Progenitor cell of endocrine pancreas (in vitro differentiated cells): ENCODE measurements at regions not wholly inside any gene's neighbourhood (a gene's known extent, or its start where the extent isn't known, plus 50 kb on each side); places are given as distances from the start of the nearest gene placed in this dataset.
"Not testable (repeated sequence)": the region's sequence is repeated elsewhere in the genome, so short reads cannot be mapped to it uniquely, and the experiment has no call there.

ENCODE experiments used
- DNase-seq: peaks from one replicate; pipeline ENCODE4 v3.0.0; 2021; ENCODE audit warnings: low spot score; ENCODE audit not compliant: unreplicated experiment
- H3K27ac Mint-ChIP-seq: 2 replicates; pipeline ENCODE4 v1.8.0; 2021; ENCODE audit warnings: mild to moderate bottlenecking, moderate library complexity, mixed read lengths
- H3K27me3 Mint-ChIP-seq: 2 replicates; pipeline ENCODE4 v1.8.0; 2021; ENCODE audit warnings: mixed read lengths
- H3K36me3 Mint-ChIP-seq: 2 replicates; pipeline ENCODE4 v1.8.0; 2022; ENCODE audit warnings: mixed read lengths; ENCODE audit not compliant: insufficient read depth
- H3K4me1 Mint-ChIP-seq: 2 replicates; pipeline ENCODE4 v1.8.0; 2021; ENCODE audit warnings: low read depth, mixed read lengths
- H3K4me3 Mint-ChIP-seq: 2 replicates; pipeline ENCODE4 v1.8.0; 2021; ENCODE audit warnings: low read depth, mild to moderate bottlenecking, moderate library complexity, mixed read lengths
- H3K9me3 Mint-ChIP-seq: 2 replicates; pipeline ENCODE4 v1.8.0; 2021; ENCODE audit warnings: low read depth, mixed read lengths

DNA sequence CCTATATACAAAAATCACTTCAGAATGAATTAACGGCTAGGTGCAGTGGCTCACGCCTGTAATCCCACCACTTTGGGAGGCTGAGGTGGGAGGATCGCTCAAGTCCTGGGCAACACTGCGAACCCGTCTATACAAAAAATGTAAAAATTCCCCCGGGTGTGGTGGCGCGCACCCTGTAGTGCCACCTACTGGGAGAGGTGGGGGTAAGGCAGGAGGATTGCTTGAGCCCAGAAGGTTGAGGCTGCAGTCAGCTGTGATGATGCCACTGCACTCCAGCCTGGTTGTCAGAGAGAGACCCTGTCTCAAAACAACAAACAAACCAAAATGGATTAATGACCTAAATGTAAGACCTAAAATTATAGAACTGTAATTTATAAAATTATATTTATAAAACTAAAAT is 236.2 kb downstream of the SPATA31A6 start:
- not testable (repeated sequence) for H3K27me3 Mint-ChIP-seq, H3K27ac Mint-ChIP-seq, H3K4me1 Mint-ChIP-seq, DNase-seq, H3K36me3 Mint-ChIP-seq, H3K9me3 Mint-ChIP-seq, H3K4me3 Mint-ChIP-seq

DNA sequence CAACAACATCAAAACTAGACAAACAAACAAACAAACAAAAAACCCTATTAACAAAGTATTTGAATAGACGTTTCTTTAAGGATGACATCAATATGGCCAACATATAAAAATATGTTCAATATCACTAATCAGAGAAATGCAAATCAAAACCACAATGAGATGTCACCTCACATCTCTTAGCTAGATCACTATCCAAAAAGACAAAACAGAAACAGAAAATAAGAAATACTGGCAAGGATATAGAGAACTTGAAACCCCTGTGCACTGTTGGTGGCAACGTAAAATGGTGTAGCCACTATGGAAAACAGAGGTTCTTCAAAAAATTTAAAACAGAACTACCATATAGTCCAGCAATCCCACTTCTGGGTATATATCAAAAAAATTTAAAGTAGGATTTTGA is 236.9 kb downstream of the SPATA31A6 start:
- H3K27ac Mint-ChIP-seq, H3K27me3 Mint-ChIP-seq, H3K4me3 Mint-ChIP-seq, H3K36me3 Mint-ChIP-seq, H3K4me1 Mint-ChIP-seq, DNase-seq, H3K9me3 Mint-ChIP-seq: not testable (repeated sequence)

DNA sequence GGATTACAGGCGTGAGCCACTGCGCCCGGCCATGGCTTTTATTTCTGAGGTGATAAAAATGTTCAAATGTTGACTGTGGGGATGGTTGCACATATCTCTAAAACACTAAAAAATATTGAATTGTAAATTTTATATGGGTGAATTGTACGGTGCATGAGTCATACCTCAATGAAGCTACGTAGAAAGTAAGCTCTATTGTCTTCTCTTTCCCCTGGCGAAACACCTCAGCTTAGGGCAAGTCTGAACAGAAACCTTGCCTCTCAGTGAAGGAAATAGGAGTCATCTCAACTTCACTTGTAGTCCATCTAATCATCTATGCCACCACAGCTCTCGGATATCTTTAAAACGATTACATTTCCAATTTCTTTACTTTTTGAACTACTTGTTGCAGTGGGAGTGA is 238.2 kb downstream of the SPATA31A6 start:
- not testable (repeated sequence) for H3K4me1 Mint-ChIP-seq, H3K27me3 Mint-ChIP-seq, H3K27ac Mint-ChIP-seq, H3K36me3 Mint-ChIP-seq, DNase-seq, H3K4me3 Mint-ChIP-seq, H3K9me3 Mint-ChIP-seq

DNA sequence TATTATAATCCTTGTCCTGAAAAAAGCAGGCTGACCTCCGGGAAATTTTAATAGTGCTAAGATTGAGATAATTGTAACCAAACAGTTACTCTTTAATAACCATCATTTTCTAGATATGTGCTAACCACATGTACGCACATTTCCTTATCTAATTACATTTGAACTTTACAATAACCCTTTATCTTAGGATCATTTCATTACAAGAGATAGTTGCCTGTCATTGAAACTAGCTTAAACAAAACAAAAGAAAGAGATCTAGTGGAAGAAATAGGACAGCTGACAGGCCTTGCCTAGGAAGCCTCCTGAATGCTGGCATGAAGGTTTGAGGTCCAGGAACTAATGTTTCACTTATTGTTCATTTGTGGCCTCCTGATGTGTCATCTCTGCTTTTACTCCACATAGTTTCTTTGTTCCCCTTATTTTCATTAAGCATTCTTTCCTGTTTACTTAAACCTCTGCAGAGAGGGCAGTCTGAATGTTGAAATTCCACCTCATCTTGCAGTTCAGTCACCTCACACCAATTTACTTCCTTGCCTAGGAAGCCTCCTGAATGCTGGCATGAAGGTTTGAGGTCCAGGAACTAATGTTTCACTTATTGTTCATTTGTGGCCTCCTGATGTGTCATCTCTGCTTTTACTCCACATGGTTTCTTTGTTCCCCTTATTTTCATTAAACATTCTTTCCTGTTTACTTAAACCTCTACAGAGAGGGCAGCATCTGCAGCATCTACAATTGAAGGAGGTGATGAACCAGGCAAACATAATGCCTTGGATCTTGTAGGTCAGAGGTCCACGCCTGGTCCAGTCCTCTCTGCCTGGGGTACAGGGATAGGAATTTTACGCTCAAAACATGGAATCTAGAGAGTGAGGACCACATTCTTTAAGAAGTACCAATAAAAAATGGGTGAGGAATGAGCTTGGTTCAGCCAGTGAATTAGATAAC is 247.5 kb downstream of the SPATA31A6 start:
- not testable (repeated sequence) for H3K27ac Mint-ChIP-seq, DNase-seq, H3K27me3 Mint-ChIP-seq, H3K4me1 Mint-ChIP-seq, H3K4me3 Mint-ChIP-seq, H3K9me3 Mint-ChIP-seq, H3K36me3 Mint-ChIP-seq

DNA sequence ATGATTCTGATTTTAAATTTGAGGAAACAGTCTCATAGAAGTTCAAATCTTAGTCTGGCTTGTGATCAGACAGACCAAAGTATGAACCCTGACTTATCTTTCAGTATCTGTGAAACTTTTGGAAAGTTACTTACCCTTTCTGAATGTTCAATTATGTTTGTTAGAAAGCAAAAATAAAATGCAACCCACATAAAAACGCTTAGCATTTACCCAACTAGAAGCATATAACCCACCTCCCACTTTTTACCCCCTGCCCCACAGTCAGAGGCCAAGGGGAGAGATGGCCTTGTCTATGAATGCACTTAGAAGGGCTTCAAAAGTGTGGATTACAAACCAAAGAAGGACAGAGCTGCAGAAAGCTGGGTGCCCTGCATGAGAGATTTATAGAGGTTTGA is 248.2 kb downstream of the SPATA31A6 start:
- H3K27me3 Mint-ChIP-seq, H3K36me3 Mint-ChIP-seq, H3K4me3 Mint-ChIP-seq: not testable (repeated sequence)

DNA sequence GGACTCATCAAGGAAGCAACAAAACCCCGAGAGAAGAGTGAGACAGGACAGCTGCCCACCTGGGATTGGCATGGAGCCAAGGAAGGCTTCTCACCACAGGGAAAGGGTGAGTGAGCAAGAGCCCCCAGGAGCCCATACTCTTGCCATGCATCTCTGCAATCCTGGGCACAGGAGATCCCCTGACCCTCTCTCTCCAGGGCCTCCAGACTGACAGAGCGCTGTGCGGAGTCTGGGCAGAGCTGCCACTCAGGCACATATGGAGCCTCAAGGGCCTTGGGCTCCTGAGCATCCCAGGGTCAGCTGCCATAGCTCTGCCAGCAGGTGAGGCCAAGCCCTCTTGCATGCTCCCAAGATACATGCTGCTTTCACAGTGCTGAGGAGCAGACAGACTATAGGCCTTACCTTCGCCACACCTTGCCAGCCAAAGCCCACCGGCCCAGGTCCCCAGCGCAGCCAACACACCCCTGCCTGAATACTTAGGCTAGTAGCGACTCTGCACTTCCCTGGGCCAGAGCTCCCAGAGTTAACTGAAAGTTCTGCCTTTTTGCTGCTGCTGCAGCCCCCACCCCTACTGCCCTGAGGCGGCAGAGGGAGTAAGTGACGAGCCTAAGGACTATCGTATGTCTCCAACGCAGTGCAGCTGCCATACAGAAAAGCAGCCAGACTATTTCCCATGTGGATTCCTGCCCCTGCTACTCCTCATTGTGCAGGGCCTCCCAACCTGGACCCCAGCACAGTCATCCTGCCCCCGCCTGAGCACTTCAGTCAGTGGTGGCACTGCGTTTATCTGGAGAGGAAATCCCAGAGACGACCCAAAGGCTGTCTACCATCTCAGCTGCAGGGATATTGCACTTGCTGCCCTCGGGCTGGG is 251.6 kb downstream of the SPATA31A6 start:
- not testable (repeated sequence) for H3K4me1 Mint-ChIP-seq, H3K36me3 Mint-ChIP-seq, H3K9me3 Mint-ChIP-seq, H3K4me3 Mint-ChIP-seq, DNase-seq, H3K27ac Mint-ChIP-seq, H3K27me3 Mint-ChIP-seq

More for the DNA sequence above, 248.2 kb downstream of the SPATA31A6 start:
- not testable (repeated sequence) for H3K9me3 Mint-ChIP-seq, H3K4me1 Mint-ChIP-seq, DNase-seq, H3K27ac Mint-ChIP-seq

DNA sequence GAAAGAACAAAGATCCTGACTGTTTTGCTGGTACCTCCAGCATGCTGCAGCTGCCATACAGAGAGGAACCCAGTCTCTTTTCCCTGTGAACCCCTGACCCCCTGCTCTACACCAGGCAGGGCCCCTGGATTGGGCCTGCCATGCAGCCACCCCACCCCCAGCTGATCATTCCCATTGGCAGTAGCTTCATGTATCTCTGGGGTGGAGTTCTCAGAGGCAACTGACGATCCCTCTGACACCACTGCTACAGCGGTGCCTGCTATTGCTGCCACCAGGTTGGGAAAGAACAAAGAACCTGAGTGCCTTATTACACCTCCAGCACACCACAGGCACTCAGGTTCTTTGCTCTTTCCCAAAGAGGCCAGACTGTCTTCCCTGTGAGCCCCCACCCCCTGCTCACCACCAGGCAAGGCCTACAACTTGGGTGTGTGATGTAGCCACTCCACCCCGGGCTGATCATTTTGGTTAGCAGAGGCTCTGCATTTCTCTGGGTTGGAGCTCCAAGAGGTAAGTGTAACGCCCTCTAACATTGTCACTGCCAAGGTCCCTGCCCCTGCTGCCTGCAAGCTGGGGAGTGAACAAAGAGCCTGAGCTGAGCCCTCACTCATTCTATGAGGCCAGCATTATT is 252.4 kb downstream of the SPATA31A6 start:
- H3K4me3 Mint-ChIP-seq, H3K4me1 Mint-ChIP-seq, H3K9me3 Mint-ChIP-seq, DNase-seq, H3K36me3 Mint-ChIP-seq, H3K27me3 Mint-ChIP-seq, H3K27ac Mint-ChIP-seq: not testable (repeated sequence)

DNA sequence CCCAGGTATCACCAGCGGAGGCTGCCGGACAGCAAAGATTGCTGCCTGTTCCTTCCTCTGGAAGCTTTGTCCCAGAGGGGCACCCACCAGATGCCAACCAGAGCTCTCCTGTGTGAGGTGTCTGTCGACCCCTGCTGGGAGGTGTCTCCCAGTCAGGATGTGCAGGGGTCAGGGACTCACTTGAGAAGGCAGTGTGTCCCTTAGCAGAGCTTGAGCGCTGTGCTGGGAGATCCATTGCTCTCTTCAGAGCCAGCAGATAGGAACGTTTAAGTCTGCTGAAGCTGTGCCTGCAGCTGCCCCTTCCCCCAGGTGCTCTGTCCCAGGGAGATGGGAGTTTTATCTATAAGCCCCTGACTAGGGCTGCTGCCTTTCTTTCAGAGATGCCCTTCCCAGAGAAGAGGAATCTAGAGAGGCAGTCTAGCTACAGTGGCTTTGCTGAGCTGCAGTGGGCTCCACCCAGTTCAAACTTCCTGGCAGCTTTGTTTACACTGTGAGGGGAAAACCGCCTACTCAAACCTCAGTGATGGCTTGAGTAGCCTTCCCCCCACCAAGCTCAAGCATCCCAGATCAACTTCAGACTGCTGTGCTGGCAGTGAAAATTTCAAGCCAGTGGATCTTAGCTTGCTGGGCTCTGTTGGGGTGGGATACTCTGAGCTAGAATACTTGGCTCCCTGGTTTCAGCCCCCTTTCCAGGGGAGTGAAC is 253.7 kb downstream of the SPATA31A6 start:
- H3K27me3 Mint-ChIP-seq, H3K36me3 Mint-ChIP-seq, H3K27ac Mint-ChIP-seq, H3K9me3 Mint-ChIP-seq, H3K4me1 Mint-ChIP-seq, DNase-seq, H3K4me3 Mint-ChIP-seq: not testable (repeated sequence)

DNA sequence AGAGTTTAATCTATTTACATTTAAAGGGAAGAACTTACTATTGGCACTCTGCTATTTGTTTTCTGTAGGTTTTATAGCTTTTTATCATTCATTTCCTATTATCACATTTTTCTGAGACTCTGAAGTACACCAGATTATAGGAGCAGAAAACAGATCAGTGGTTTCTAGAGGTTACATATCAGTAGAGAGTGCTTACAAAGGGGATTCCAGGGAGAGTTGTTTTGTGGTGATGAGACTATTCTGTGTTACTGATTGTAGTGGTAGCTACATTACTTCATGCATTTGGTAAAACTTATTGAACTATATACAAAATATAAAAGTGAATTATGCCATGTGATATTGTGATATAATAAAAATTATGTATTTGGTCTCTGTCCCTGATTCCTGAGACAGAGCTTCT is 259.2 kb downstream of the SPATA31A6 start:
- not testable (repeated sequence) for DNase-seq, H3K4me3 Mint-ChIP-seq, H3K9me3 Mint-ChIP-seq, H3K4me1 Mint-ChIP-seq, H3K36me3 Mint-ChIP-seq, H3K27me3 Mint-ChIP-seq, H3K27ac Mint-ChIP-seq

DNA sequence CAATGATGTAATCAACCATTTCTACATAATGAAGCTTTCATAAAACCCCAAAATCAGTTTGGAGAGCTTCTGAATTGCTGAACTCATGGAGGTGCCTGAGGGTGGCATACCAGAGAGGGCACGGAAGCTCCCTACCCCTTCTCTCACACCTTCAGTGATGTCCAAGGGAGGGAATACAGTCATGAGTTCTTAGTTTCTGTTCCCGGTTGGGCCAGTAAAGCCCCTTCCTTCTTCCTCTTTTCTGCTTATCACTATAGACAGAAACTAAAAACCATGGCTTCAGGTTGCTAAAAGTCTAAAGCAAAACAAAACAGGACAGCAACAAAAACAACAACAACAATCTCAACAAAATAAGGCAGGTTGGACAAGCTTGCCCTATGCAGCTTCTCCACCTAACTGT is 260.0 kb downstream of the SPATA31A6 start:
- not testable (repeated sequence) for DNase-seq, H3K36me3 Mint-ChIP-seq, H3K4me1 Mint-ChIP-seq, H3K4me3 Mint-ChIP-seq, H3K9me3 Mint-ChIP-seq, H3K27ac Mint-ChIP-seq, H3K27me3 Mint-ChIP-seq

DNA sequence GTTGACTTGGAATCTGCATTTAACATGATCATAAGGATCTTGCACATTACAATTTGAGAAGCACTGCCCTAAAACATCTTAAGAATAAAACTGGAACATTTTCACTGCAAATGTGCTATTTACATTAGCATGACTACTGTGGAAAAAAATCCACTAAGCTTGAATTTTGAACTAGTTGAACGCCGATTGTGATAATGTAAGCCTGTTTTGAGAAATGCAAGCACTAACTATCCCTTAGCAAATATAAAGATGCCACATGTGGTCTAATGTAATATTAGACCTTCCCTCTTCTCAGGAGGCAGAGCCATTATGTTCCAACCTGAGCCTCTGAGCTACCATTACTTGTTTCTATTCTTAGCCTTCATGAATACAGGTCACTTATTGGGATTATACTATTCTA is 278.0 kb downstream of the SPATA31A6 start:
- not testable (repeated sequence) for H3K9me3 Mint-ChIP-seq, H3K27ac Mint-ChIP-seq, H3K36me3 Mint-ChIP-seq, H3K27me3 Mint-ChIP-seq, H3K4me3 Mint-ChIP-seq, DNase-seq
- peaks cover 12% of the 10 kb centered on the region for H3K4me1 Mint-ChIP-seq

DNA sequence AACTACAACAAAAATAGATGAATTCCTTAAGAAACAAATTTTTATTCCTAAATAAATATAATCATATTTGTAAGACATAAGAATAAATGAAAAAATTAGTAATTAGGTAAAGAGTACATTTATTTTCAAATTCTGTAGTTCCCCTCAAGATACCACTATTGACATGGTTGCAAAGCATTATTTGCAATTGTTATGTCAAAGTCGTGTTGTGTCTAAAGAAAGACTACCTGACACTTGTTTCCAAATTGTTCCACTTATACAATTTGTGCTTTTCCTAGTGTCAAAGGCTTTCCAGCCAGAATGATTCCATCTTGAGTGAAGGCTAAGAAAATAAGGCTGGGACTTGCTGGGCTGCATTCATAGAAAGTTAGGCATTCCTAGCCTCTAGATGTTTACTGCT is 278.4 kb downstream of the SPATA31A6 start:
- H3K4me3 Mint-ChIP-seq, H3K36me3 Mint-ChIP-seq, H3K27me3 Mint-ChIP-seq, H3K9me3 Mint-ChIP-seq, H3K27ac Mint-ChIP-seq, DNase-seq: not testable (repeated sequence)
- peaks cover 12% of the 10 kb centered on the region for H3K4me1 Mint-ChIP-seq
